K562 (cell line): ENCODE measurements at regions not wholly inside any gene's neighbourhood (a gene's known extent, or its start where the extent isn't known, plus 50 kb on each side); places are given as distances from the start of the nearest gene placed in this dataset.

ENCODE experiments used
- ATAC-seq: fragments of 200-7000 bp; cut with Tn5 transposase; 3 replicates; pipeline ENCODE4 v1.9.1; 2020; ENCODE audit warnings: moderate library complexity
- BruUV-seq: library from RNA; stranded (reverse); fragments of 400-500 nt; replicated peaks from 2 replicates; lab custom pipeline; 2021; lab: Mats Ljungman, UMichigan
- CTCF ChIA-PET: fragments of 300-600 bp; formaldehyde crosslinking; extraction: SDS; loops from one replicate; lab custom pipeline; 2021; ENCODE audit warnings: low intra/inter-chr PET ratio; lab: Yijun Ruan, JAX
- POLR2A ChIA-PET: fragments of 300-600, 350-650 bp; sonication (Branson Sonifier 250); formaldehyde crosslinking; extraction: SDS; loops from one replicate; lab custom pipeline; 2021; ENCODE audit warnings: antibody characterized with exemption, inconsistent platforms; lab: Yijun Ruan, JAX
- DNase-seq, 4 experiments: peaks; one replicate each; pipeline versions ENCODE4 v3.0.0 to v3.0.0-alpha.2; 2011 to 2018; ENCODE audit warnings: low spot score in 3 of 4, mixed read lengths in 3 of 4; ENCODE audit errors: extremely low read depth in 1 of 4
- FAIRE-seq: peaks from 2 replicates; lab custom pipeline; 2011; peaks lifted over from hg19 to GRCh38; lab: Jason Lieb, UNC
- H2AFZ ChIP-seq: 2 replicates; pipeline ENCODE4 v1.6.0; 2011; ENCODE audit warnings: low read depth, low read length, control low read depth, inconsistent platforms
- H3K27ac ChIP-seq: fragments of 200-600 bp; 3 replicates; pipeline ENCODE4 v1.8.0; 2011; ENCODE audit warnings: low read depth, mild to moderate bottlenecking, control low read depth, inconsistent platforms, low read length, moderate library complexity, mixed read lengths; ENCODE audit errors: extremely low read depth
- H3K27me3 ChIP-seq, 2 experiments: fragments of 300-600 bp in 1 of 2; 2 replicates in 1 of 2; 3 replicates in 1 of 2; pipeline versions ENCODE4 v1.6.0 to v1.8.0; 2011; ENCODE audit warnings: inconsistent platforms in 2 of 2, low read length in 2 of 2, mild to moderate bottlenecking in 1 of 2, mixed read lengths in 1 of 2, moderate library complexity in 1 of 2; ENCODE audit not compliant: control insufficient read depth in 2 of 2, insufficient read depth in 2 of 2
- H3K36me3 ChIP-seq: fragments of 300-600 bp; 3 replicates; pipeline ENCODE4 v1.8.0; 2011; ENCODE audit warnings: mild to moderate bottlenecking, low read length, inconsistent platforms; ENCODE audit not compliant: control insufficient read depth, insufficient read depth
- H3K4me1 ChIP-seq, 2 experiments: fragments of 200-600 bp in 1 of 2; replicated peaks in 1 of 2; 2 replicates in 1 of 2; 3 replicates in 1 of 2; pipeline versions ENCODE4 v1.5.1 to v1.8.0; 2011; ENCODE audit warnings: inconsistent platforms in 2 of 2, low read length in 2 of 2, mild to moderate bottlenecking in 1 of 2, mixed read lengths in 1 of 2, moderate library complexity in 1 of 2; ENCODE audit not compliant: control insufficient read depth in 2 of 2, insufficient read depth in 2 of 2
- H3K4me2 ChIP-seq: 2 replicates; pipeline ENCODE4 v1.6.1; 2011; ENCODE audit warnings: low read length, control low read depth, inconsistent platforms, mixed read lengths; ENCODE audit not compliant: insufficient read depth
- H3K4me3 ChIP-seq: fragments of 200-600 bp; sonication (generic), shearing (Covaris generic); 2 replicates; pipeline ENCODE4 v1.5.1; 2016; ENCODE audit warnings: control low read depth, inconsistent platforms
- H3K79me2 ChIP-seq: fragments of 200-600 bp; 3 replicates; pipeline ENCODE4 v1.8.0; 2011; ENCODE audit warnings: low read length, inconsistent platforms; ENCODE audit not compliant: control insufficient read depth, insufficient read depth
- H3K9ac ChIP-seq, 2 experiments: 2 replicates each; pipeline versions ENCODE4 v1.6.0 to v1.6.1; 2011; ENCODE audit warnings: low read depth in 2 of 2, low read length in 2 of 2, control low read depth in 1 of 2, inconsistent platforms in 1 of 2, mild to moderate bottlenecking in 1 of 2, mixed read lengths in 1 of 2; ENCODE audit not compliant: insufficient read depth in 1 of 2
- H3K9me1 ChIP-seq: one replicate; pipeline ENCODE4 v1.6.0; 2011; ENCODE audit warnings: inconsistent platforms, mild to moderate bottlenecking, low read length, moderate library complexity; ENCODE audit not compliant: control insufficient read depth, insufficient read depth
- H3K9me3 ChIP-seq: replicated peaks from 2 replicates; pipeline ENCODE4 v1.5.1; 2011; ENCODE audit warnings: low read depth, low read length, inconsistent platforms; ENCODE audit not compliant: control insufficient read depth, insufficient read depth
- H4K20me1 ChIP-seq: replicated peaks from 2 replicates; pipeline ENCODE4 v1.6.1; 2011; ENCODE audit warnings: low read length, inconsistent platforms, mixed read lengths; ENCODE audit not compliant: control insufficient read depth, insufficient read depth
- CBX3 ChIP-seq, 2 experiments: IDR thresholded peaks; 1 replicate in 1 of 2; 2 replicates in 1 of 2; pipeline ENCODE4 v1.6.1; 2012; ENCODE audit warnings: inconsistent platforms in 2 of 2, low read length in 2 of 2, borderline replicate concordance in 1 of 2, control low read depth in 1 of 2
- HEY1 ChIP-seq: fragments of 250-450 bp; sonication (Bioruptor Pico); IDR thresholded peaks from 2 replicates; pipeline ENCODE4 v1.5.0; 2020; ENCODE audit warnings: mild to moderate bottlenecking, moderate library complexity, borderline replicate concordance
- HNRNPK ChIP-seq: fragments of 200-400 bp; formaldehyde crosslinking; IDR thresholded peaks from one replicate; pipeline ENCODE4 v1.6.1; 2018; ENCODE audit warnings: mild to moderate bottlenecking, low read depth, low read length; ENCODE audit not compliant: poor library complexity, severe bottlenecking
- NBN ChIP-seq: fragments of 450-650 bp; IDR thresholded peaks from 2 replicates; pipeline ENCODE4 v1.6.1; 2016; ENCODE audit warnings: low read depth, mild to moderate bottlenecking
- PHB2 ChIP-seq: fragments of 450-650 bp; IDR thresholded peaks from 2 replicates; pipeline ENCODE4 v1.6.1; 2017; ENCODE audit warnings: low read depth
- RFX5 ChIP-seq: IDR thresholded peaks from 2 replicates; pipeline ENCODE4 v1.6.1; 2011; ENCODE audit warnings: low read depth, mild to moderate bottlenecking, improper control_type of control experiment, low read length
- ZNF146 ChIP-seq: IDR thresholded peaks from one replicate; pipeline ENCODE4 v1.6.1; 2018; ENCODE audit warnings: missing compliant biosample characterization; ENCODE audit not compliant: unreplicated experiment
- ZNF23 ChIP-seq: fragments of 250-450 bp; sonication (Bioruptor Pico); IDR thresholded peaks from 2 replicates; pipeline ENCODE4 v1.4.0; 2020; ENCODE audit warnings: mild to moderate bottlenecking
- ZNF696 ChIP-seq: fragments of 250-450 bp; sonication (Bioruptor Pico); conservative IDR thresholded peaks from 2 replicates; pipeline ENCODE4 v1.4.0; 2020; ENCODE audit warnings: mild to moderate bottlenecking, moderate library complexity
- WGBS: fragments of 100-300 bp; shearing (Covaris generic); methylation state at CpG from one replicate; pipeline ENCODE4 v1.1.6; 2016; ENCODE audit warnings: low coverage, mixed read lengths; ENCODE audit not compliant: insufficient coverage; ENCODE audit errors: missing lambda C conversion rate; 5-methylcytosine and 5-hydroxymethylcytosine counted together
- in situ Hi-C: fragments of 300-500 bp; cut with MboI; formaldehyde crosslinking; loops from 4 replicates; pipeline ENCODE4 v1.15.0; 2018; ENCODE audit warnings: inconsistent platforms, mixed read lengths
- intact Hi-C: fragments of 100-400 bp; cut with micrococcal nuclease; formaldehyde crosslinking; loops from 2 replicates; pipeline ENCODE4 v1.14.2; 2022
- TF ChIP-seq, protein P1 (sequence below): fragments of 450-650 bp; formaldehyde crosslinking; IDR thresholded peaks from 2 replicates; pipeline ENCODE4 v1.4.0; 2022; ENCODE audit warnings: missing genetic modification characterization
- TF ChIP-seq, protein P2 (sequence below): fragments of 450-650 bp; IDR thresholded peaks from 2 replicates; pipeline ENCODE4 v1.7.1; 2018; ENCODE audit warnings: mild to moderate bottlenecking, low read depth; ENCODE audit not compliant: partially characterized antibody
- TF ChIP-seq, protein P3 (sequence below): fragments of 250-450 bp; sonication (Bioruptor Pico); IDR thresholded peaks from 2 replicates; pipeline ENCODE4 v1.8.0; 2021; ENCODE audit warnings: moderate library complexity, mild to moderate bottlenecking, inconsistent platforms
- TF ChIP-seq, protein P4 (sequence below): sonication (generic); formaldehyde crosslinking; IDR thresholded peaks from 2 replicates; pipeline ENCODE4 v1.8.0; 2022; ENCODE audit warnings: missing genetic modification reagents, mild to moderate bottlenecking, borderline replicate concordance

DNA sequence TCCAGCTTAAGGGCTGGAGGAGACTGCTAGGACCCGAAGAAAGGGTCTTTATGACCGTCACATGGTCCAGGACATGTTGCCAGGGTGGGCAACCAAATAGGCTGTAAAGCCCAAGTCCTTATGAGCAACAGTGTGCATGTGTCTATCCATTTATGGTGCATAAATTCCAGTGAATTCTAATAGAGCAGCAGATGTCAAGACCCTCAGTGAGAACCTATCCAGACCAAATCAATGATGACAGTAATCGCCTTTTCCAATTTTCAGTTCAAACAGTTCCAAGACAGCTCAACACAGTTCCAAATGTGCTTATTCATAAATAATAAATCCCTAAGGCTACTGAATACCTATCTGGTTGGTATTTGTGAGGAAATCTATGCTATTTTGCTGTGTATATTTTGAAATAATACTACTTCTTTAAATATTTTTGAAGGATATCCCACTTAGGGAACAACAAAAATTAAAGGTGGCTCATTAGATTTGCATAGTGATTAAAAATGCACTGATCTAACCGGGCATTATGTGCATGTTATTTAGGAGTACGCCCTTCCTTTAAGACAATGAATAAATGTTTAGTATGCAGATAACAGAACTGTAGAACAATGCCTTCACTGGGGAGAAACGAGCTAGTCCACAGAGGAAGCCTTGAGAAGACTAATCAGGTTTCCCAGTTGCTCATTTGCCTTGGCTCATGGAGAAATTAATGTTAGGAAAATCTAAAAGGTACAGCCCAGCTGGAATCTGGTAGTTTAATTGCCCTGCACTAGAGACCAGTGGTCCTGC, 519.5 kb upstream of the CHAC2 start:
- in situ Hi-C loops (no loop called here), intact Hi-C loops (no loop called here)
- POLR2A ChIA-PET, result no interaction called here
- H4K20me1 ChIP-seq, result no peaks in the 10 kb centered on the region
- H3K9me3 ChIP-seq, result no peaks in the 10 kb centered on the region
- H3K9me1 ChIP-seq, result no peaks in the 10 kb centered on the region
- H3K4me1 ChIP-seq, result no peaks in the 10 kb centered on the region
- no peak for FAIRE-seq
- H3K79me2 ChIP-seq, result no peaks in the 10 kb centered on the region
- no TSS peak for BruUV-seq
- no peak overlapping the region for H3K4me2 ChIP-seq
- no peak overlapping the region for H3K9ac ChIP-seq
- CTCF ChIA-PET, result no interaction called here
- no peak overlapping the region for H3K27ac ChIP-seq
- 2% methylated on average over 6 of the region's 6 CpGs for WGBS
- no peak overlapping the region for H2AFZ ChIP-seq
- ATAC-seq, result no peak
- H3K27me3 ChIP-seq, result no peaks in the 10 kb centered on the region
- no peak for DNase-seq
- H3K4me3 ChIP-seq, result no peak overlapping the region
- TF ChIP-seq RFX5 (no peak), CBX3 (IDR thresholded peaks at IDR 0.05; ENCODE audit: borderline replicate concordance in 1 of 2, low read length in 2 of 2) (no peak), NBN (no peak), ZNF23 (no peak), PHB2 (no peak), ZNF696 (CRISPR knock-in tag) (no peak), HEY1 (CRISPR knock-in tag) (no peak), HNRNPK (no peak), ZNF146 (CRISPR knock-in tag) (no peak)
- TF ChIP-seq, protein P1, sequence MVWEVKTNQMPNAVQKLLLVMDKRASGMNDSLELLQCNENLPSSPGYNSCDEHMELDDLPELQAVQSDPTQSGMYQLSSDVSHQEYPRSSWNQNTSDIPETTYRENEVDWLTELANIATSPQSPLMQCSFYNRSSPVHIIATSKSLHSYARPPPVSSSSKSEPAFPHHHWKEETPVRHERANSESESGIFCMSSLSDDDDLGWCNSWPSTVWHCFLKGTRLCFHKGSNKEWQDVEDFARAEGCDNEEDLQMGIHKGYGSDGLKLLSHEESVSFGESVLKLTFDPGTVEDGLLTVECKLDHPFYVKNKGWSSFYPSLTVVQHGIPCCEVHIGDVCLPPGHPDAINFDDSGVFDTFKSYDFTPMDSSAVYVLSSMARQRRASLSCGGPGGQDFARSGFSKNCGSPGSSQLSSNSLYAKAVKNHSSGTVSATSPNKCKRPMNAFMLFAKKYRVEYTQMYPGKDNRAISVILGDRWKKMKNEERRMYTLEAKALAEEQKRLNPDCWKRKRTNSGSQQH (CRISPR knock-in tag), result no peak
- TF ChIP-seq, protein P2, sequence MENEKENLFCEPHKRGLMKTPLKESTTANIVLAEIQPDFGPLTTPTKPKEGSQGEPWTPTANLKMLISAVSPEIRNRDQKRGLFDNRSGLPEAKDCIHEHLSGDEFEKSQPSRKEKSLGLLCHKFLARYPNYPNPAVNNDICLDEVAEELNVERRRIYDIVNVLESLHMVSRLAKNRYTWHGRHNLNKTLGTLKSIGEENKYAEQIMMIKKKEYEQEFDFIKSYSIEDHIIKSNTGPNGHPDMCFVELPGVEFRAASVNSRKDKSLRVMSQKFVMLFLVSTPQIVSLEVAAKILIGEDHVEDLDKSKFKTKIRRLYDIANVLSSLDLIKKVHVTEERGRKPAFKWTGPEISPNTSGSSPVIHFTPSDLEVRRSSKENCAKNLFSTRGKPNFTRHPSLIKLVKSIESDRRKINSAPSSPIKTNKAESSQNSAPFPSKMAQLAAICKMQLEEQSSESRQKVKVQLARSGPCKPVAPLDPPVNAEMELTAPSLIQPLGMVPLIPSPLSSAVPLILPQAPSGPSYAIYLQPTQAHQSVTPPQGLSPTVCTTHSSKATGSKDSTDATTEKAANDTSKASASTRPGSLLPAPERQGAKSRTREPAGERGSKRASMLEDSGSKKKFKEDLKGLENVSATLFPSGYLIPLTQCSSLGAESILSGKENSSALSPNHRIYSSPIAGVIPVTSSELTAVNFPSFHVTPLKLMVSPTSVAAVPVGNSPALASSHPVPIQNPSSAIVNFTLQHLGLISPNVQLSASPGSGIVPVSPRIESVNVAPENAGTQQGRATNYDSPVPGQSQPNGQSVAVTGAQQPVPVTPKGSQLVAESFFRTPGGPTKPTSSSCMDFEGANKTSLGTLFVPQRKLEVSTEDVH, result no peak
- TF ChIP-seq, protein P3, sequence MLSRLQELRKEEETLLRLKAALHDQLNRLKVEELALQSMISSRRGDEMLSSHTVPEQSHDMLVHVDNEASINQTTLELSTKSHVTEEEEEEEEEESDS (CRISPR knock-in tag), result no peak
- TF ChIP-seq, protein P4, sequence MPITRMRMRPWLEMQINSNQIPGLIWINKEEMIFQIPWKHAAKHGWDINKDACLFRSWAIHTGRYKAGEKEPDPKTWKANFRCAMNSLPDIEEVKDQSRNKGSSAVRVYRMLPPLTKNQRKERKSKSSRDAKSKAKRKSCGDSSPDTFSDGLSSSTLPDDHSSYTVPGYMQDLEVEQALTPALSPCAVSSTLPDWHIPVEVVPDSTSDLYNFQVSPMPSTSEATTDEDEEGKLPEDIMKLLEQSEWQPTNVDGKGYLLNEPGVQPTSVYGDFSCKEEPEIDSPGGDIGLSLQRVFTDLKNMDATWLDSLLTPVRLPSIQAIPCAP (CRISPR knock-in tag), result no peak
- no peaks in the 10 kb centered on the region for H3K36me3 ChIP-seq
